ENCODE measurements at regions not wholly inside any gene's neighbourhood (a gene's known extent, or its start where the extent isn't known, plus 50 kb on each side); places are given as distances from the start of the nearest gene placed in this dataset.

DNA sequence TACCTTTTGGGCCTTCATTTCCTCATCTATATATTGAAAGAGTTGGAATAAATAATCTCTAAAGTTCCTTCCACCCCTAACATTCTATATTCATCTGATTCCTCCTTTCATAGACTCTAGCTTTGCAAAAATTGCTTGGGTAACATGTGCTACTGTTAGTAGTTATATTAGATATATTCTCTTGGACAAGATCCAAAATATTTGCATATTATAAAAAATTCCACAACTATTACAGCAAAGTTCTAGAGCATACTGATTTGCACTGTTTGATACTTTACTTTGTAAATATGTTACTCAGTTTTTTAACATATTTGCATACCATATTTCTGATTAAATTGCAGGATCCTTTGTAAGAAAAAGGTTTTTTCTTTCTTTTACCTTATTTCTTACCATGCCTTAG, 95.9 kb upstream of the UBE2E2 start:
- DNase-seq (ENCODE audit: low read depth), result no peak
- H3K4me3 ChIP-seq (ENCODE audit: low read length), result no peak overlapping the region
- TF ChIP-seq, protein P1, sequence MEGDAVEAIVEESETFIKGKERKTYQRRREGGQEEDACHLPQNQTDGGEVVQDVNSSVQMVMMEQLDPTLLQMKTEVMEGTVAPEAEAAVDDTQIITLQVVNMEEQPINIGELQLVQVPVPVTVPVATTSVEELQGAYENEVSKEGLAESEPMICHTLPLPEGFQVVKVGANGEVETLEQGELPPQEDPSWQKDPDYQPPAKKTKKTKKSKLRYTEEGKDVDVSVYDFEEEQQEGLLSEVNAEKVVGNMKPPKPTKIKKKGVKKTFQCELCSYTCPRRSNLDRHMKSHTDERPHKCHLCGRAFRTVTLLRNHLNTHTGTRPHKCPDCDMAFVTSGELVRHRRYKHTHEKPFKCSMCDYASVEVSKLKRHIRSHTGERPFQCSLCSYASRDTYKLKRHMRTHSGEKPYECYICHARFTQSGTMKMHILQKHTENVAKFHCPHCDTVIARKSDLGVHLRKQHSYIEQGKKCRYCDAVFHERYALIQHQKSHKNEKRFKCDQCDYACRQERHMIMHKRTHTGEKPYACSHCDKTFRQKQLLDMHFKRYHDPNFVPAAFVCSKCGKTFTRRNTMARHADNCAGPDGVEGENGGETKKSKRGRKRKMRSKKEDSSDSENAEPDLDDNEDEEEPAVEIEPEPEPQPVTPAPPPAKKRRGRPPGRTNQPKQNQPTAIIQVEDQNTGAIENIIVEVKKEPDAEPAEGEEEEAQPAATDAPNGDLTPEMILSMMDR (conservative IDR thresholded peaks at IDR 0.05; ENCODE audit: low read depth, low read length), result no peak

DNA sequence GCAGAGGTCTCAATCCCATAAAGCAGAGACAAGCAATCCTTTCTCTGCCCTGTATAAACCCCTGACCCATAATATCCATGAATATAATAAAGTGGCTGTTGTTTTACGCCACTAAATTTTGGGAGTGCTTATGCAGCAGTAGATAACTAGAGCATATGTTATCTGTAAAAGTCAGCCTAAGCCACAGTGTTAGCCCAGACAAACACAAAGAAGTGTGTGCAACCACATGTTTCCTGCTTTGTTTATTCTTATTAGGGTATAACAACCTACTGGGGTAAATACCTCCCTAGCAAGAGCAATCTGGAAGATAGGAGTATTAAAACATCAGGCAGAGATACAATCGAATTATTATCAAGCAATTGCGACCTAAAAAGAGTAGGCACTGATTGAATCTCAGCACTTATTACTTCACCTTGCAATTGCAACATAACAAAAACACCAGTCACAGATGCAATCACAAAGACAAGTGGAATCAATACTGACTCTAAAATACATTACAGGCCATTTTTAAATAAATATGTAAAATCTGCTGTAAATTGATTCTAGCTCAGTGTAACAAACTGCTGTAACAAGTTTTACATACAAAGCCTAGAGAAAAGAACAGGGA, 94.6 kb upstream of the UBE2E2 start:
- TF ChIP-seq, protein P1 (conservative IDR thresholded peaks at IDR 0.05; ENCODE audit: low read depth, low read length), result no peak
- H3K4me3 ChIP-seq (ENCODE audit: low read length), result no peak overlapping the region
- DNase-seq (ENCODE audit: low read depth), result no peak

DNA sequence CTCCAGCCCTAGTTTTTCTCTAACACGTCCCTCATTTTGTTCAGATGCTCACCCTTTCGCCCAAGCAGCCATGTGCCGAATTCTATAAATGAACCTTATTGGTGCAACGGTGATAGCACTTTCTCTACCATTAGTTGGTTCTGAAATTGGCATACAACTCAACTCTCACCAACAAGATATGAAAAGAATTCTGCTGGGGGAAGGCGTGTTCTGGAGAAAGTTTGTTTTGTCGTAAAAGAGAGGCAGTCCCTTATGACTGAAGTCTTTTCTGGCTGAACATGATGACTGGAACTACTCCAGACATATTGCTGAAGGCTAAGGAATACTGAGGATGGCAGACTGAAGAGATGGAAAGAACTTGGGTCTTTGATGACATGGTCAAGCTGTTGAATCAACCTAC, 91.8 kb upstream of the UBE2E2 start:
- no peak overlapping the region for H3K4me3 ChIP-seq (ENCODE audit: low read length)
- TF ChIP-seq, protein P1 (conservative IDR thresholded peaks at IDR 0.05; ENCODE audit: low read depth, low read length), result no peak
- DNase-seq (ENCODE audit: low read depth), result no peak

DNA sequence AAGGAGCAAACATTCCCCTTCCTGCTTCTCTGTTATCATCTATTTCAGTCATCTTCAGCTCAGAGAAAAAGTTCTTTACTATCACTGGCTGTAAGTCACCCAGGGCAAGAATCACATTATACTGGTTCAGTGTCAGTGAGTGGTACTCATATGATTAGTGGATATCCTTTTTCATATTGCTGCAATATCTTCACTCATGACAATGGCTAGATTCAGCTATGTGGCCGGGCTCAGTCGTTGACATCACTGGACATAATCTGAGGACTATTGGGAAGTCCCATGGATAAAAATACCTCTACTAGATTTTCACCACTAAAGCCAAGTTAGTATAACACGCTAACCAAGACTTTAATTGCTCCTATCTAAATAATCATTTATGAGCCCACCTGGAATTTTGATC, 91.3 kb upstream of the UBE2E2 start:
- TF ChIP-seq, protein P1 (conservative IDR thresholded peaks at IDR 0.05; ENCODE audit: low read depth, low read length), result no peak
- no peak overlapping the region for H3K4me3 ChIP-seq (ENCODE audit: low read length)
- DNase-seq (ENCODE audit: low read depth), result no peak

DNA sequence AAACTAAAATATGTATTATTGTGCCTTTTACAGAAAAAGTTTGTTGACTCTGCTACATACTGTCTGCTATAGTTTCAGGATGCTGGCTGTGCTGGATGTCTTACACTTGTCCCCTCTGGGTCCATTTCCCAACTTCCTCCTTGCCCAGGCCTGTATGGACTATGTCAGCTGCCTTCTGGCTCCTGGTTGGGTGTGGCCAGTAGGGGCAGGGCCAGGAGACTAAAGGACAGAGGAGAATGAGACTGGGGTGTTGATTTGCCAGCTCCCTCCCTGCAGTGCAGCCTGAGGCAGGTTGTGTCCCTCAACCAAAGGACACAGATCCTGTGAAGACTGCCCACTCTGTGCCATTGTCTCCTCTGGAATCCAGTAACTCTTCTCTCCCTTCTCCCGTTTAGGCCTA, 90.6 kb upstream of the UBE2E2 start:
- no peak overlapping the region for H3K4me3 ChIP-seq (ENCODE audit: low read length)
- TF ChIP-seq, protein P1 (conservative IDR thresholded peaks at IDR 0.05; ENCODE audit: low read depth, low read length), result no peak
- DNase-seq (ENCODE audit: low read depth), result no peak

DNA sequence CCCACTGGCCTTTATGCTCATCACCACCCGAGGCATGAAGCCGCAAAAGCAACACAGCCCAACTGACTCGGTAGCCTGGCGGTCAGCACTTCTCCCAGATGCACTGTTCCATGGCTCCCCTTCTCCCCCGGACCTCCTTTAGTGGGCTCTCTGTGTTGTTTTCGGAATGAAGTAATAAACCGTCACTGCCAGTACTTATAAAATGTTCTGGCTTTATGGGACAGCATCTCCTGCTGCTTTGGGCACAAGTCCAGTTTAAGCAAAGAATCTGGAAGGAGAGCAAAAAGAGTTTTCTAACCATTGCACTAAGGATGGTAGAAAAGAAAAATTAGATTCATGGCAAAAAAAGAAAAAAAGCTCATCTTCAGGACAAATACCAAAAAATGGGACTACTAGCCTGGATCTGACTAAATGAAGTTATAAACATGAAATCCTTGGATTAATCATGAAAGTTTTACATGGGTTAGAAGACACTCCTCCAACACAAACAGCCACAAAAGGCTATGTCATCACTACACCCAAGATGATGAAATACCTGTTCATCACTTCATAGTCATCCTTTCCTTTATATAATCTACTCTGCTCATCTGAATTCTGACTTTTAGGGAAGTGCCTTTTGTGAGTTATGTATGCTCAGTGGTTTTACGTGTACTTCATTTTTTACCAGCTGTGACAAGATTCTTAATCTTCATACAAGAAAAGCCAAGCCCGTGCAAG, 89.5 kb upstream of the UBE2E2 start:
- TF ChIP-seq, protein P1 (conservative IDR thresholded peaks at IDR 0.05; ENCODE audit: low read depth, low read length), result no peak
- H3K4me3 ChIP-seq (ENCODE audit: low read length), result no peak overlapping the region
- no peak for DNase-seq (ENCODE audit: low read depth)

DNA sequence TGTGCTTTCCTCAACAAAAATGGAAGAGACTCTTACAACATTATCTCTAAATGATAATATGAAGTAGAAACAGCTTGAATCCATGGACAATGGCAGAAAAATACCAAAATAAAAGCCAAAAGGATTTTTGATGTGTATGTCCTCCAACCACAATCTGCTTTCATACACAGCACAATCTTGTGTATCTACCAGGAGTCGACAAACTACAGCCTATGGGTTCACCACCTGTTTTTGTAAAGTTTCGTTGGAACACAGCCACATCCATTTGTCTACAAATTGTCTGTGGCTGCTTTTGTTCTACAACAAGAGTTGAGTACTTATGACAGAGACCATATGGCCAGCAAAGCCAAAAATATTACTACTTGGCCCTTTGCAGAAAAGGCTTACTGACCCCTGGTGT, 88.7 kb upstream of the UBE2E2 start:
- H3K4me3 ChIP-seq (ENCODE audit: low read length), result no peak overlapping the region
- TF ChIP-seq, protein P1 (conservative IDR thresholded peaks at IDR 0.05; ENCODE audit: low read depth, low read length), result no peak
- DNase-seq (ENCODE audit: low read depth), result no peak
